ENCODE measurements at regions not wholly inside any gene's neighbourhood (a gene's known extent, or its start where the extent isn't known, plus 50 kb on each side); places are given as distances from the start of the nearest gene placed in this dataset.

- TF ChIP-seq GABPA (IDR thresholded peaks at IDR 0.05; ENCODE audit: low read depth) (no peak), CTCF (IDR thresholded peaks at IDR 0.05; ENCODE audit: insufficient read depth, low read length) (no peak), POLR2AphosphoS5 (IDR thresholded peaks at IDR 0.05; ENCODE audit: low read depth) (no peak)
Measured at GRCh38 chr1:232484856-232485255, 145.1 kb downstream of the SIPA1L2 start.
